ENCODE measurements at regions not wholly inside any gene's neighbourhood (a gene's known extent, or its start where the extent isn't known, plus 50 kb on each side); places are given as distances from the start of the nearest gene placed in this dataset.

DNA sequence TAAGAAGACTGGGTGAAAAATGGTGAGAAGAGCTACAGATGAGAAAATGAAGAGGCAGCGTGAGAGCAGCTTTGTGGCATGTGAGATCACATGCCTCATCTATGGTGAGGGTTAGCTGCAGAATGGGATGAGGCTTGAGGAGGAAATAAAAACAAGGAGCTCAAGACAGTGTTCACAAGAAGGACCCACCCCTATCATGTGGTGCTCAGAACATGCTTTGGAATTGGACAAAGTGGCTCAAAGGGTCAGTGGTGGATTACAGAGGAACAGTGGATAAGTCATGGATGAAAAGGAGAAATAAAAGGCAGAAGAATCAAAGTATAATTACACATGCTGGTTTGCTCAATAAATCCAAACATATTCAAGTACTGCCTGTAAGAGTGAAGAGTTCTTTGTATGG is 126.9 kb upstream of the UST start:
- TF ChIP-seq, protein P1, sequence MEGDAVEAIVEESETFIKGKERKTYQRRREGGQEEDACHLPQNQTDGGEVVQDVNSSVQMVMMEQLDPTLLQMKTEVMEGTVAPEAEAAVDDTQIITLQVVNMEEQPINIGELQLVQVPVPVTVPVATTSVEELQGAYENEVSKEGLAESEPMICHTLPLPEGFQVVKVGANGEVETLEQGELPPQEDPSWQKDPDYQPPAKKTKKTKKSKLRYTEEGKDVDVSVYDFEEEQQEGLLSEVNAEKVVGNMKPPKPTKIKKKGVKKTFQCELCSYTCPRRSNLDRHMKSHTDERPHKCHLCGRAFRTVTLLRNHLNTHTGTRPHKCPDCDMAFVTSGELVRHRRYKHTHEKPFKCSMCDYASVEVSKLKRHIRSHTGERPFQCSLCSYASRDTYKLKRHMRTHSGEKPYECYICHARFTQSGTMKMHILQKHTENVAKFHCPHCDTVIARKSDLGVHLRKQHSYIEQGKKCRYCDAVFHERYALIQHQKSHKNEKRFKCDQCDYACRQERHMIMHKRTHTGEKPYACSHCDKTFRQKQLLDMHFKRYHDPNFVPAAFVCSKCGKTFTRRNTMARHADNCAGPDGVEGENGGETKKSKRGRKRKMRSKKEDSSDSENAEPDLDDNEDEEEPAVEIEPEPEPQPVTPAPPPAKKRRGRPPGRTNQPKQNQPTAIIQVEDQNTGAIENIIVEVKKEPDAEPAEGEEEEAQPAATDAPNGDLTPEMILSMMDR (IDR thresholded peaks at IDR 0.05; ENCODE audit: insufficient read depth, low read depth, low read length, missing control alignments), result no peak
- H3K4me3 ChIP-seq (ENCODE audit: low read length), result no peak overlapping the region
- no peak for DNase-seq (ENCODE audit: low read depth)

DNA sequence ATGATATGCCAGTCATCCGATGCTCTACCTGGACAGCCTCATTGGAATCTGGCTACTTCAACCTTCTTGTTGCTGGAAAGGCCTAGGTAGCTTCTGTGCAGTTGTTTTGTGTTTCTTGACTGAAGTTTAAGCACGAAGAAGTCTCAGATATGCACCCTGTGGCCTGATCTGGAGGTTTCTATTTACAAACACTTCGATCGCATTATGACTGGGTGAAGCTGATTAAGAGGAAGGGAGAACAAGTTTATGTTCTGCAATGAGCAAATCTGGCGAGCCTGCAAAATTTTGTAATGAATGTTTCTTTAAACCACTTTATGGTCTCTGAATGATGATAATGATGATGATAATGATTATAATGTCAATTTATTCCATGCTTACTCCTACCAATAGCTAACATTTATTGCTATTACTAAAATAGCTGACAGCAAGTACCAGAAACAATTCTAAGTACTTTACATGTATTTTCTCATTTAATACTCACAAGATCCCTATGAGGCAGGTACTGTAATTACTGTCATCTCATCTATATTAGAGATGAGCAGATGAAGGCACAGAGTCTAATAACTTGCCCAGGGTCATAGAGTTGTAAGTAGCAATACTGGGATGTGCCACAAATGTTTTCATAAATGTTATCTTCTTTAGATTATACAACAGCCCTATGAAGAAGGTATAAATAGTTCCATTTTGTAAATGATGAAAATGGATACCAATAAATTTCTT is 126.1 kb upstream of the UST start:
- no peak overlapping the region for H3K4me3 ChIP-seq (ENCODE audit: low read length)
- DNase-seq (ENCODE audit: low read depth), result no peak
- TF ChIP-seq, protein P1 (IDR thresholded peaks at IDR 0.05; ENCODE audit: insufficient read depth, low read depth, low read length, missing control alignments), result no peak

DNA sequence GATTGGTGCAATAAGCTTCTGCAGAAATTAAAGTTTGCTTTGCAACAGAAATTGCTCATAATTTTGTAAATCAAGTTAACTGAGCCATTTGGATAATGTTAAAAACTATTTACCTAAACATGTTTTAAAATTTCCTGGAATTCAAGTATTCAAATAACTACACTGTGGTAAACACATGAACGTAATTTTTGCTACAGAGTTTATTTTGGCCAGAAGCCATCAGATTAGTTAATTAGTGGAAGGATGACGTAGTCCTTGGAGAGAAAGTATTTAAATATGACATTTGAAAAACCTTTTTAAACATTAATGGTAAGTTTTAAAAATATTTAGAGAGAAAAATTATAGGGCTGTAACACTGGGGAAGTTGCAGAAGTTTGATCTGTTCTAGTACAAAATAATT is 121.2 kb upstream of the UST start:
- no peak for DNase-seq (ENCODE audit: low read depth)
- no peak overlapping the region for H3K4me3 ChIP-seq (ENCODE audit: low read length)
- TF ChIP-seq, protein P1 (IDR thresholded peaks at IDR 0.05; ENCODE audit: insufficient read depth, low read depth, low read length, missing control alignments), result no peak

DNA sequence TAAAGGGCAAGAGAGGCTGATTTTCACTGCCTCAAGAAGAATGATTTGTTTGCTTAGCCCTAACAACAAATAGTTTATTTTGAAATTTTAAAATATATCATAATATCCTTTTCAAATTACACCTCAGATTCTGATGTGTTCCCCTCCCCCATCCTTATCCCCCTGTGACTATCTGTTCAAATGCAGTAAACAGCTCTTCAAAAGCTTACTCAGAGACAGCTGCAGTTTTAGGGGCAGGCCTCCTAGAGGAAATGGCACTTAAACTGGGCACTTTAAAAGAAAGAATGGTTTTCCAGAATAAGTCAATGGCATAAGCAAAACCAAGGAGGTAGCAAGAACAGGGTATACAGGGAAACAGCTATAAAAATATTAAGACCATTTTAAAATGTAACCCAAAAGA is 118.6 kb upstream of the UST start:
- H3K4me3 ChIP-seq (ENCODE audit: low read length), result no peak overlapping the region
- TF ChIP-seq, protein P1 (IDR thresholded peaks at IDR 0.05; ENCODE audit: insufficient read depth, low read depth, low read length, missing control alignments), result no peak
- no peak for DNase-seq (ENCODE audit: low read depth)

DNA sequence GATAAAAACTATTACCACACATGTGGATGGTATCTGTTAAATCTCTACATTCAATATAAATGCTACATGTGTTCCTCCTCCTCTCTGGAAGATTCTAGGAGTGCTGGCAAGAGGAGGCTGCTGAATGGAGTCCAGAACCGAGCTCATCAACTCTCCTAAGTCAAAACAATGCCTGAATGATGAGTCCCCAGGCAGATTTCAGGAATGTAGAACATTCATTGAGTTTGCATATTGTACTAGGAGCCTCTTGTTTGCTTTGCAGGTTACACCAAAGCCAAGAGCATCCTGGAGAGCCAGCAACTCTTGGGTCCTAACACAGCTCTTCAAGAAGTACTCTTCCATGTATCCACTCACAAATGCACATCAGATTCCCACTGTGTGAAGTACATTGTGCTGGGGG is 117.6 kb upstream of the UST start:
- H3K4me3 ChIP-seq (ENCODE audit: low read length), result no peak overlapping the region
- no peak for DNase-seq (ENCODE audit: low read depth)
- TF ChIP-seq, protein P1 (IDR thresholded peaks at IDR 0.05; ENCODE audit: insufficient read depth, low read depth, low read length, missing control alignments), result no peak

DNA sequence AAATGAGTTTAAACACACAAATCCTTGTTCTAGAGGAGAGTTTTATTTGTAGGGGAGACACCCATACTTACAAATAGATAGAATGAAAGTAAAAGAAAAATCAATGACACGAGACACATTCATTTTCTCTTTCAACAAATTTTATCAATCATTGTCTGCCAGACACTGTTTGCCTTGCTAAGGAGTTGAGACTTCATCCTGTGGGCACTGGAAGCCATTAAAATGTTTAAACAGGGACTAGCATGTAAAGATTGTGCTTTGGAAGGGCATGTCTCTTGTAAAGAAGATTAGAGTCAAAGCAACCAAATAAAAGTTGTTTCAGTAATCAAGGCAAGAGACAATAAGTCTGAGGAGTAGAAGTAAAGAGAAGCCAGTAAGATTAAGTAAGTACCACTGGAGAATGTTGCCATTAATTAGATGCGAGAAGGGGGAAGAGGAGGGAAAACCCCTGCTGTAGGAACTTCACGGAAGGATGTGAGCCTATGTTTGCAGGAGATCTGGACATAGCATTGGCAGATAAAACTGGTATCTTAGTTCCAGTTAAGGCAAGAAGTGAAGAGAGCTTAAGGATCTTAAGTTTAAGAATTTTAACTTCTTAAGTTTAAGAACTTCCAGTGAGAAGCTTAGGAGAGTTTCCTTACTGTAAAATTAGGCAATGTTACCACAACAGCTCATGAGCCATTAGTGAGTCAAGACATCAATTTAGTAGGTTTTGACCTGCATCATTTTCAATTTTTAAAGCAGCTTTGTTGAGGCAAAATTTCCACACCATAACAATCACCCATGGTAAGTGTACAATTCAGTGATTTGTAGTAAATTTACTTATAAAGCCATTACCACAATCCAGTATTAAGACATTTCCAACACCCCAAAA is 117.0 kb upstream of the UST start:
- no peak overlapping the region for H3K4me3 ChIP-seq (ENCODE audit: low read length)
- TF ChIP-seq, protein P1 (IDR thresholded peaks at IDR 0.05; ENCODE audit: insufficient read depth, low read depth, low read length, missing control alignments), result no peak
- peak; percentile 6 for DNase-seq (ENCODE audit: low read depth)
